ENCODE measurements at regions not wholly inside any gene's neighbourhood (a gene's known extent, or its start where the extent isn't known, plus 50 kb on each side); places are given as distances from the start of the nearest gene placed in this dataset.
A peak's percentile ranks its signal among the peaks of the same experiment; 100 is the strongest.

GRCh38 chr11:128400382-128401203, 186.8 kb downstream of the ETS1 start:
- no peak for TF ChIP-seq CTCF (conservative IDR thresholded peaks at IDR 0.05; ENCODE audit: low read depth, low read length)
- TF ChIP-seq POLR2A (IDR thresholded peaks at IDR 0.05; ENCODE audit: low read depth, low read length) = no peak
- TF ChIP-seq BHLHE40 (IDR thresholded peaks at IDR 0.05; ENCODE audit: low read depth, low read length) = peak; percentile 41; the same call in 1 of the 2 replicates
